SIG-M5 (cell line): ENCODE measurements at regions not wholly inside any gene's neighbourhood (a gene's known extent, or its start where the extent isn't known, plus 50 kb on each side); places are given as distances from the start of the nearest gene placed in this dataset.

Experiments
- DNase-seq: peaks from one replicate; lab custom pipeline; 2025; lab: John Stamatoyannopoulos, UW

- DNase-seq, result no peak
These were observed 322.3 kb downstream of the GBE1 start for GRCh38 chr3:81439108-81439507.

GRCh38 chr3:81437683-81438082, 323.8 kb downstream of the GBE1 start:
- no peak for DNase-seq

GRCh38 chr3:81436182-81436581, 325.3 kb downstream of the GBE1 start:
- no peak for DNase-seq

- DNase-seq, result no peak
These were observed 326.4 kb downstream of the GBE1 start for GRCh38 chr3:81435050-81435449.

- no peak for DNase-seq
These were observed 327.3 kb downstream of the GBE1 start for GRCh38 chr3:81434161-81434560.

GRCh38 chr3:81433675-81434074, 327.8 kb downstream of the GBE1 start:
- no peak for DNase-seq

GRCh38 chr3:81432456-81432855, 329.0 kb downstream of the GBE1 start:
- DNase-seq, result no peak

GRCh38 chr3:81426826-81427577, 334.4 kb downstream of the GBE1 start:
- DNase-seq, result no peak

GRCh38 chr3:81425198-81425868, 336.1 kb downstream of the GBE1 start:
- no peak for DNase-seq

- DNase-seq, result no peak
These were observed 342.2 kb downstream of the GBE1 start for GRCh38 chr3:81419228-81419627.

GRCh38 chr3:81416812-81417211, 344.6 kb downstream of the GBE1 start:
- no peak for DNase-seq

GRCh38 chr3:81406318-81406717, 355.1 kb downstream of the GBE1 start:
- no peak for DNase-seq

- no peak for DNase-seq
These were observed 365.5 kb downstream of the GBE1 start for GRCh38 chr3:81395739-81396513.

- no peak for DNase-seq
These were observed 366.6 kb downstream of the GBE1 start for GRCh38 chr3:81394651-81395524.

- no peak for DNase-seq
These were observed 368.2 kb downstream of the GBE1 start for GRCh38 chr3:81393251-81393650.

GRCh38 chr3:81390796-81391195, 370.6 kb downstream of the GBE1 start:
- DNase-seq, result no peak

- DNase-seq, result no peak
These were observed 373.3 kb downstream of the GBE1 start for GRCh38 chr3:81388191-81388590.

GRCh38 chr3:81382470-81382869, 379.0 kb downstream of the GBE1 start:
- no peak for DNase-seq

- no peak for DNase-seq
These were observed 381.2 kb downstream of the GBE1 start for GRCh38 chr3:81380234-81380633.

GRCh38 chr3:81378552-81379293, 382.7 kb downstream of the GBE1 start:
- no peak for DNase-seq

- DNase-seq, result no peak
These were observed 385.5 kb downstream of the GBE1 start for GRCh38 chr3:81375921-81376320.
